Liver (tissue), 7 donors: ENCODE measurements at regions not wholly inside any gene's neighbourhood (a gene's known extent, or its start where the extent isn't known, plus 50 kb on each side); places are given as distances from the start of the nearest gene placed in this dataset.

Experiments
- DNase-seq: peaks from one replicate; pipeline ENCODE4 v3.0.0-alpha.2; 2017; ENCODE audit warnings: low spot score
- H3K27ac ChIP-seq, 2 donors: one replicate each; pipeline ENCODE4 v1.7.0; 2013; ENCODE audit warnings: inconsistent platforms in 2 of 2, low read length in 2 of 2, control low read depth in 1 of 2, low read depth in 1 of 2, mild to moderate bottlenecking in 1 of 2
- H3K27me3 ChIP-seq, 4 donors: one replicate each; pipeline versions ENCODE4 v1.6.1 to v1.7.0; 2013; ENCODE audit warnings: low read length in 3 of 4, inconsistent platforms in 1 of 4, mild to moderate bottlenecking in 1 of 4, moderate library complexity in 1 of 4; ENCODE audit not compliant: control insufficient read depth in 4 of 4, insufficient read depth in 4 of 4
- H3K36me3 ChIP-seq, 4 donors: one replicate each; pipeline versions ENCODE4 v1.6.1 to v1.7.0; 2013; ENCODE audit warnings: low read length in 3 of 4, mild to moderate bottlenecking in 3 of 4, low read depth in 1 of 4, moderate library complexity in 1 of 4; ENCODE audit not compliant: control insufficient read depth in 4 of 4, insufficient read depth in 3 of 4
- H3K4me1 ChIP-seq, 4 donors: one replicate each; pipeline versions ENCODE4 v1.6.1 to v1.7.0; 2013; ENCODE audit warnings: low read length in 3 of 4, mild to moderate bottlenecking in 3 of 4, moderate library complexity in 1 of 4; ENCODE audit not compliant: control insufficient read depth in 4 of 4, insufficient read depth in 4 of 4
- H3K4me3 ChIP-seq, 3 donors: one replicate each; pipeline versions ENCODE4 v1.6.1 to v1.7.0; 2013; ENCODE audit warnings: low read length in 3 of 3, control low read depth in 1 of 3, low read depth in 1 of 3, mild to moderate bottlenecking in 1 of 3
- H3K9ac ChIP-seq, 2 donors: one replicate each; pipeline ENCODE4 v1.7.0; 2013; ENCODE audit warnings: low read length in 2 of 2, mild to moderate bottlenecking in 2 of 2, moderate library complexity in 2 of 2, control low read depth in 1 of 2, low read depth in 1 of 2
- H3K9me3 ChIP-seq, 4 donors: one replicate each; pipeline versions ENCODE4 v1.6.1 to v1.7.0; 2013; ENCODE audit warnings: low read length in 3 of 4; ENCODE audit not compliant: control insufficient read depth in 4 of 4
- EGR1 ChIP-seq, 2 donors: IDR thresholded peaks; 2 replicates each; pipeline ENCODE4 v1.6.1; 2016 to 2018; ENCODE audit warnings: antibody characterized with exemption in 2 of 2, low read depth in 2 of 2
- FOXA2 ChIP-seq: IDR thresholded peaks from 2 replicates; pipeline ENCODE4 v1.6.1; 2016; ENCODE audit warnings: antibody characterized with exemption
- GABPA ChIP-seq, 2 donors: IDR thresholded peaks in 1 of 2; conservative IDR thresholded peaks in 1 of 2; 2 replicates each; pipeline ENCODE4 v1.6.1; 2016; ENCODE audit warnings: antibody characterized with exemption in 2 of 2, mild to moderate bottlenecking in 1 of 2, moderate library complexity in 1 of 2
- HNF4A ChIP-seq, 2 donors: conservative IDR thresholded peaks; 2 replicates each; pipeline ENCODE4 v1.6.1; 2016; ENCODE audit warnings: antibody characterized with exemption in 2 of 2, mild to moderate bottlenecking in 2 of 2
- HNF4G ChIP-seq: IDR thresholded peaks from 2 replicates; pipeline ENCODE4 v1.6.1; 2016; ENCODE audit warnings: antibody characterized with exemption
- JUND ChIP-seq, 2 donors: IDR thresholded peaks; 2 replicates each; pipeline ENCODE4 v1.6.1; 2016; ENCODE audit warnings: antibody characterized with exemption in 2 of 2
- MAX ChIP-seq: IDR thresholded peaks from 2 replicates; pipeline ENCODE4 v1.6.1; 2016; ENCODE audit warnings: antibody characterized with exemption
- NR2F2 ChIP-seq: IDR thresholded peaks from 2 replicates; pipeline ENCODE4 v1.6.1; 2016; ENCODE audit warnings: antibody characterized with exemption
- RAD21 ChIP-seq, 2 donors: IDR thresholded peaks; 2 replicates each; pipeline ENCODE4 v1.6.1; 2016; ENCODE audit warnings: antibody characterized with exemption in 2 of 2, mild to moderate bottlenecking in 2 of 2
- REST ChIP-seq: IDR thresholded peaks from 2 replicates; pipeline ENCODE4 v1.6.1; 2016; ENCODE audit warnings: antibody characterized with exemption, mild to moderate bottlenecking
- SP1 ChIP-seq: IDR thresholded peaks from 2 replicates; pipeline ENCODE4 v1.6.1; 2018; ENCODE audit warnings: antibody characterized with exemption, mild to moderate bottlenecking
- TAF1 ChIP-seq: conservative IDR thresholded peaks from 2 replicates; pipeline ENCODE4 v1.6.1; 2016; ENCODE audit warnings: antibody characterized with exemption, mild to moderate bottlenecking
- YY1 ChIP-seq: IDR thresholded peaks from 2 replicates; pipeline ENCODE4 v1.6.1; 2016; ENCODE audit warnings: antibody characterized with exemption, mild to moderate bottlenecking
- WGBS: extraction: QIAGEN DNeasy Blood & Tissue Kit; methylation state at CpG from one replicate; pipeline ENCODE4 v1.1.7; 2013; 5-methylcytosine and 5-hydroxymethylcytosine counted together
- TF ChIP-seq, protein P1 (sequence below): IDR thresholded peaks from 2 replicates; pipeline ENCODE4 v1.6.1; 2016; ENCODE audit warnings: antibody characterized with exemption
- TF ChIP-seq, protein P2 (sequence below): IDR thresholded peaks from 2 replicates; pipeline ENCODE4 v1.6.1; 2016; ENCODE audit warnings: antibody characterized with exemption
- donor health status: healthy.
- donor health status: healthy.
- donor health status: healthy.
- donor health status: healthy.

- Histone ChIP-seq H3K4me3 (no peak overlapping the region), H3K9ac (no peak overlapping the region), H3K4me1 (no peaks in the 10 kb centered on the region), H3K9me3 (peaks cover 0 to 3% (median 0%) of the 10 kb centered on the region in 4 donors), H3K36me3 (no peaks in the 10 kb centered on the region), H3K27ac (no peak overlapping the region), H3K27me3 (peaks cover 0 to 3% (median 0%) of the 10 kb centered on the region in 4 donors)
- WGBS: 73% methylated on average over 3 of the region's 3 CpGs
- no peak for DNase-seq
- TF ChIP-seq HNF4G: no peak
- no peak for TF ChIP-seq GABPA (IDR thresholded peaks at IDR 0.05 in 1 of 2, conservative IDR thresholded peaks at IDR 0.05 in 1 of 2)
- no peak for TF ChIP-seq JUND (IDR thresholded peaks at IDR 0.05)
- TF ChIP-seq RAD21 (IDR thresholded peaks at IDR 0.05): no peak
- TF ChIP-seq FOXA2: no peak
- TF ChIP-seq HNF4A (conservative IDR thresholded peaks at IDR 0.05): no peak
- TF ChIP-seq, protein P1, sequence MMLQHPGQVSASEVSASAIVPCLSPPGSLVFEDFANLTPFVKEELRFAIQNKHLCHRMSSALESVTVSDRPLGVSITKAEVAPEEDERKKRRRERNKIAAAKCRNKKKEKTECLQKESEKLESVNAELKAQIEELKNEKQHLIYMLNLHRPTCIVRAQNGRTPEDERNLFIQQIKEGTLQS: no peak
- TF ChIP-seq MAX: no peak
- no peak for TF ChIP-seq REST
- no peak for TF ChIP-seq SP1
- TF ChIP-seq, protein P2, sequence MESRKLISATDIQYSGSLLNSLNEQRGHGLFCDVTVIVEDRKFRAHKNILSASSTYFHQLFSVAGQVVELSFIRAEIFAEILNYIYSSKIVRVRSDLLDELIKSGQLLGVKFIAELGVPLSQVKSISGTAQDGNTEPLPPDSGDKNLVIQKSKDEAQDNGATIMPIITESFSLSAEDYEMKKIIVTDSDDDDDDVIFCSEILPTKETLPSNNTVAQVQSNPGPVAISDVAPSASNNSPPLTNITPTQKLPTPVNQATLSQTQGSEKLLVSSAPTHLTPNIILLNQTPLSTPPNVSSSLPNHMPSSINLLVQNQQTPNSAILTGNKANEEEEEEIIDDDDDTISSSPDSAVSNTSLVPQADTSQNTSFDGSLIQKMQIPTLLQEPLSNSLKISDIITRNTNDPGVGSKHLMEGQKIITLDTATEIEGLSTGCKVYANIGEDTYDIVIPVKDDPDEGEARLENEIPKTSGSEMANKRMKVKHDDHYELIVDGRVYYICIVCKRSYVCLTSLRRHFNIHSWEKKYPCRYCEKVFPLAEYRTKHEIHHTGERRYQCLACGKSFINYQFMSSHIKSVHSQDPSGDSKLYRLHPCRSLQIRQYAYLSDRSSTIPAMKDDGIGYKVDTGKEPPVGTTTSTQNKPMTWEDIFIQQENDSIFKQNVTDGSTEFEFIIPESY: no peak
- TF ChIP-seq YY1: no peak
- TF ChIP-seq EGR1 (IDR thresholded peaks at IDR 0.05; ENCODE audit: low read depth in 2 of 2): no peak
These were observed 763.9 kb downstream of the PCDH18 start for GRCh38 chr4:136768213-136768924.

DNA sequence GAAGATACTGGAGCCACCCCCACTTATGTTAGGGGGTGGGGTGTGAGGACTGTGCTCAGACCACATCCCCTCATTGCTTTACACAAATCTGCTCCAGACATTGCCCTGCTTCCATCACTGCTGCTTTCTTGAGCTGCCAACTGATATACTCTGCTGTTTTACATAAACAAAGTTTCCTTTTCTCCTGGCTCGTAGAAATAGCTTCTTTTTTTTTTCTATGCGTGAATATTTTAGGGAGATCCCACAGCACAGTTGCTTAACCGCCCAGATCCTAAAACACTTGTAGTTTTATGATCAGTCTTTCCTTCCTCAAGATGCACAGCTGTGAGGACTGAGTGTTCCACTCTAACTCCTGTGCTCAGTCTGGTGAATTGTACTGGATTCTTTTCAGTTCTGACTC lies 768.4 kb downstream of the PCDH18 start:
- 62% methylated on average over 3 of the region's 3 CpGs for WGBS
- H3K36me3 ChIP-seq: no peaks in the 10 kb centered on the region
- no peaks in the 10 kb centered on the region for H3K9me3 ChIP-seq
- no peaks in the 10 kb centered on the region for H3K27me3 ChIP-seq
- TF ChIP-seq YY1 (no peak), GABPA (IDR thresholded peaks at IDR 0.05 in 1 of 2, conservative IDR thresholded peaks at IDR 0.05 in 1 of 2) (no peak), EGR1 (IDR thresholded peaks at IDR 0.05; ENCODE audit: low read depth in 2 of 2) (no peak), FOXA2 (no peak), RAD21 (IDR thresholded peaks at IDR 0.05) (no peak), TAF1 (no peak), NR2F2 (no peak), JUND (IDR thresholded peaks at IDR 0.05) (no peak), SP1 (no peak), HNF4A (conservative IDR thresholded peaks at IDR 0.05) (no peak)
- TF ChIP-seq, protein P1: no peak
- TF ChIP-seq, protein P2: no peak
- no peak for DNase-seq
- H3K27ac ChIP-seq: no peak overlapping the region
- no peak overlapping the region for H3K9ac ChIP-seq
- no peaks in the 10 kb centered on the region for H3K4me1 ChIP-seq
- no peak overlapping the region for H3K4me3 ChIP-seq
